ENCODE measurements at regions not wholly inside any gene's neighbourhood (a gene's known extent, or its start where the extent isn't known, plus 50 kb on each side); places are given as distances from the start of the nearest gene placed in this dataset.

- TF ChIP-seq CTCF (IDR thresholded peaks at IDR 0.05) (no peak), POLR2A (IDR thresholded peaks at IDR 0.05) (no peak)
Observed at GRCh38 chr5:143908959-143909358, 97.0 kb downstream of the HMHB1 start.
